Mucosa of descending colon (tissue), 3 donors: ENCODE measurements at regions not wholly inside any gene's neighbourhood (a gene's known extent, or its start where the extent isn't known, plus 50 kb on each side); places are given as distances from the start of the nearest gene placed in this dataset.
"Not testable (repeated sequence)": the region's sequence is repeated elsewhere in the genome, so short reads cannot be mapped to it uniquely, and the experiment has no call there.

ENCODE experiments used
- ATAC-seq: fragments of 200-7000 bp; cut with Tn5 transposase; one replicate; pipeline ENCODE4 v1.9.1; 2020; ENCODE audit warnings: mild to moderate bottlenecking, moderate library complexity
- DNase-seq, 3 donors: peaks; one replicate each; pipeline ENCODE4 v3.0.0-alpha.2; 2020
- H3K36me3 ChIP-seq: fragments of 200-600 bp; one replicate; pipeline ENCODE4 v1.8.0; 2021; ENCODE audit warnings: low read depth, mild to moderate bottlenecking
- H3K4me1 ChIP-seq: fragments of 200-600 bp; one replicate; pipeline ENCODE4 v1.8.0; 2021; ENCODE audit warnings: low read depth, mild to moderate bottlenecking
- H3K4me3 ChIP-seq: fragments of 200-600 bp; one replicate; pipeline ENCODE4 v1.8.0; 2021; ENCODE audit warnings: mild to moderate bottlenecking
- H3K9me3 ChIP-seq: fragments of 200-600 bp; one replicate; pipeline ENCODE4 v1.8.0; 2021; ENCODE audit warnings: mild to moderate bottlenecking
- CTCF ChIP-seq: fragments of 200-600 bp; IDR thresholded peaks from one replicate; pipeline ENCODE4 v1.8.0; 2022; ENCODE audit warnings: antibody characterized with exemption, mild to moderate bottlenecking
- intact Hi-C, 2 donors: fragments of 100-400 bp; cut with DNase I in 1 of 2; cut with micrococcal nuclease in 1 of 2; formaldehyde crosslinking; loops; one replicate each; pipeline versions ENCODE4 v1.11.0 to v1.11.1; 2022; cut with DNase I, micrococcal nuclease
- donor health status: DM: no; HTN: no; CAD: no; lungs with moderate emphysema.
- donor health status: DM: no; HTN: no; CAD: no.
- donor health status: DM: no; HTN: yes; CAD: no.

GRCh38 chr5:122612901-122613300 lies 162.0 kb upstream of the SNX2 start:
- Histone ChIP-seq H3K4me3 (no peak overlapping the region), H3K4me1 (no peaks in the 10 kb centered on the region), H3K36me3 (no peaks in the 10 kb centered on the region), H3K9me3 (no peaks in the 10 kb centered on the region)
- ATAC-seq (no peak), DNase-seq (no peak)
- TF ChIP-seq CTCF = no peak
- intact Hi-C loops = no loop called here

DNA sequence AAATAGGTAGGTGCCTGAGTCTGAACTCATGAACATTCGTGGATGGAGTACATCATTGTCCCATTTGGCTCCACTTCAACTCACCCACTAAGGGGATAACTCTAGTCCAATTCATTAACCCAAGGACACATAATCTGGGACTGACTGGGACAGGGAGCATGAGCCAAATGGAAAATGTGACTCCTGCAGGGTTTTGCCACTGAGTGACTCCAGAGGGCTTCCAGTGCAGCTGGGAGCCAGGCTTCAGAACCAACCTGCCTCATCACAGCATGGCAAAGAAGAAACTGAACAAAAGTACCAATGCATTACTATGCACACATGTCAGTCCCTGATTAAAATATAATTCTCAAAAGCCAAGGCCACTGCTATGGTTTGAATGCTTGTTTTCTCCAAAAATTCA lies 159.7 kb upstream of the SNX2 start:
- no peak for TF ChIP-seq CTCF
- intact Hi-C loops = no loop called here
- Histone ChIP-seq H3K4me3 (no peak overlapping the region), H3K9me3 (no peaks in the 10 kb centered on the region), H3K4me1 (no peaks in the 10 kb centered on the region), H3K36me3 (no peaks in the 10 kb centered on the region)
- DNase-seq (no peak), ATAC-seq (no peak)

DNA sequence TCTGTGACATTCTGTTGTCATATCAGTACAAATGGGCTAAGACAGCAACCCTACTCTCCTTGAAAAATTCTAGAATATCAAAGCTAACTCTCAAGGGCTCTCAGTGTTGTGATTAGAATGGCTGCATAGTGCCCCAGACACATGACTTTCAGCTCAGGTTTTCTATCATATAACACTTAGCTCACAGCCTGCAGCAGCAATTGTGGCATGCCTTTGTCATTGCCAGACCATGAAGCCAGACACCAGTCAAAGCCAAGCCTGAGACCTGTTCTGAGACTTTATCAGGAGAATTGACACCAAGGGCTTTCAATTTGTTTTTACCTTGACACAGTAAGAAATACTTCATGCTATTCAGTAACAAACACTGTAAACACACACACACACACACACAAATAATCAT lies 159.0 kb upstream of the SNX2 start:
- ATAC-seq = no peak
- intact Hi-C loops = no loop called here
- H3K36me3 ChIP-seq = no peaks in the 10 kb centered on the region

GRCh38 chr5:122618046-122618445 lies 156.8 kb upstream of the SNX2 start:
- DNase-seq, ATAC-seq, H3K4me3 ChIP-seq, intact Hi-C loops, H3K4me1 ChIP-seq, H3K36me3 ChIP-seq, H3K9me3 ChIP-seq: not testable (repeated sequence)

More for the DNA sequence above, 159.0 kb upstream of the SNX2 start:
- Histone ChIP-seq H3K4me1 (no peaks in the 10 kb centered on the region), H3K4me3 (no peak overlapping the region), H3K9me3 (no peaks in the 10 kb centered on the region)
- no peak for TF ChIP-seq CTCF
- DNase-seq = no peak

- H3K9me3 ChIP-seq, H3K4me3 ChIP-seq, ATAC-seq, H3K36me3 ChIP-seq, intact Hi-C loops, DNase-seq, H3K4me1 ChIP-seq: not testable (repeated sequence)
Observed at GRCh38 chr5:122620768-122621167, 154.1 kb upstream of the SNX2 start.

DNA sequence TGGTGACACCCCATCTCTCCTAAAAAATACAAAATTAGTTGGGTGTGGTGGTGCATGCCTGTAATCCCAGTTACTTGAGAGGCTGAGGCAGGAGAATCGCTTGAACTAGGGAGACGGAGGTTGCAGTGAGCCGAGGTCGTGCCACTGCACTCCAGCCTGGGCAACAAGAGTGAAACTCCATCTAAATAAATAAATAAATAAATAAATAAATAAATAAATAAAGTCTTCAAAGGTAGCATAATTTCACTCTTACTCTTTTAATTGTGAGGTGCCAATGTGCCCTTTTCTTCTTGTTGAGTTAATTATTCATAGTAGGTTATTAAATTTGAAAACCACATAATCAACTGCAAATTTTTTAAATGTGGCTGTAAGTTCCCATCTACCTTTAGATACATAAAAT lies 146.2 kb upstream of the SNX2 start:
- intact Hi-C loops, H3K4me1 ChIP-seq, ATAC-seq, H3K36me3 ChIP-seq, H3K4me3 ChIP-seq, DNase-seq, H3K9me3 ChIP-seq: not testable (repeated sequence)

DNA sequence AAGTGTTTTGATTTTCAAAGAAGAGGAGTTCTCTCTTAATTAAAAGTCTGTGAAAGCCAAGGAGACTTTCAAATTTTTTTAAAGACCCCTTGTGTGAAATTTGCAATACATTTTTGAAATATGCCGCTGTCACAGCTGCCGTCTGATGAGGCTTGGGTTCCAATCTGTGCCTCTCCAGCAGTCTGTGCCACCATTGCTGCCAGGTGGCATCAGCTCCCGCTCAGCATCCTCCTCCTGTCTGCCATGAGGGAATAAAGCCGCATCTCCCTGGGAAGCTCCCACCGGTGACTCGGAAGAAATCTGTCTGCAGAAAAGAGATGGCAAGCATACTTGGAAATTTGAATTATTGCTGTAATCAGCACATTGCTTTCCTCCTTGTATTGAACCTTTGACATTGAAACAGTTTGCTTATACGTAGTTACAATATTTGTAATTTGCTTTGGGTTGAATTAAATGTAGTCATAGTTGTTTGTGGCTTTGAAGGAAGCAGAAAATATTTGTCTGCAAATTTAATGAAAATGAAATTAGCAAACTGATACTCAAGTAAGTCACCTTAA lies 145.7 kb upstream of the SNX2 start:
- intact Hi-C loops = no loop called here
- Histone ChIP-seq H3K9me3 (no peaks in the 10 kb centered on the region), H3K4me3 (no peak overlapping the region), H3K4me1 (no peaks in the 10 kb centered on the region), H3K36me3 (no peaks in the 10 kb centered on the region)
- ATAC-seq (no peak), DNase-seq (no peak)
- no peak for TF ChIP-seq CTCF
